ENCODE measurements at regions not wholly inside any gene's neighbourhood (a gene's known extent, or its start where the extent isn't known, plus 50 kb on each side); places are given as distances from the start of the nearest gene placed in this dataset.

DNA sequence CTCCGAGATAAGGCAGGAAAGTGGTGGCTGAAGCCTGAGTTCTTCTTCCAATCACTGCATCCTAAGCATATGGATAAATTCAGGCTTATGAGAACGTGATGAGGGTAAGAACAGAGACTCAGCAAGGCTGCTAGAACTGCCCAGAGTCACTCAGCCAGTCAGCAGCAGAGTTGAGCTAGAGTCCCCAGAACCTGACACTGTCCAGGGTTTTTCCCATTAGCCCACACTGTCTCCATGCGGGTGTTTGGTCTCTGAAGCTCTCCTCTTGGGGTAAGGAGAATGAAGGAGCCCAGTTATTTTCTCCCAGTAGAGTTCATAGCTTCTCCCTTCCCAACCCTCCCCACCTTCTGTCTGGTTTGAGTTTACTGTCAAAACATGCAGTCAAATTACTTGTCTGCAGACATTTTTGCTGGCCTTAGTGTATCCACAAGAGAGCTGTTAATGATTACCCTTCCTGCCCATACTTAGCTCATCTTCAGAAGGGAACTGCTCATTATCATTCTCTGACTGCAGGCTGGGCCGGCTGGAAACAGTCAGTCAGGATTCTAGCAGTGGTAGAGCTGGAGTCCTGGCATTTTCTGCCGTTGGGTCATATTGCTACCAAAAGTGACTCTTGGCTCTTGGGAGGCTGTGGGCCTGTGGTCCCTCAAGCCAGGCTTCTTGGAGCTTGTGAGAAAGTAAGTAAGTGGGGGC is 460.0 kb downstream of the HS3ST3B1 start:
- no CpG with 5 or more reads among the region's 5 CpGs for WGBS (ENCODE audit: insufficient coverage, insufficient read length)
- no peaks in the 10 kb centered on the region for H3K36me3 ChIP-seq (ENCODE audit: control insufficient read depth, insufficient read depth, low read length)
- DNase-seq (ENCODE audit: low read depth, low spot score): no peak

DNA sequence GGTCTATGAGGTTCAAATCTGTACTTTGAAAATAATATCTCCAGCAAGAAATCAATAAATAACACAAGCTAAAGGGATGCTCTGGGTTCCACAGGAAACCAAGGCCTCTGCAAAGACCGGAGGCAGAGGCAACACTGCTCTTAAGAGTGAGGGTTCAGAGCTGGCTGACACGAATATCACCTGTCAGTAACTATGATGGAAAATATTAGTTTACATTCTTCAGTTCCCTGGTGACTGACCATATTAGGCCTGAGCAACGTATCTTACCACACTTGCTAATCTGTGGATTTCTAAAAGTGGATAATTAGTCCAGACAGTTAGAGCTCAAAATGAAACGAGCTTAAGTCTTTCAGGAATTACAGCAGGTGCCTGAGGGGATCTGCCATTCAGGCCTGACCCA is 459.3 kb downstream of the HS3ST3B1 start:
- H3K9me3 ChIP-seq (ENCODE audit: control insufficient read depth, insufficient read depth, low read length): no peaks in the 10 kb centered on the region
- WGBS (ENCODE audit: insufficient coverage, insufficient read length): no CpG with 5 or more reads among the region's 4 CpGs
- no peak for DNase-seq (ENCODE audit: low read depth, low spot score)

More for the DNA sequence above, 460.0 kb downstream of the HS3ST3B1 start:
- H3K27me3 ChIP-seq (ENCODE audit: control insufficient read depth, insufficient read depth, low read length): no peaks in the 10 kb centered on the region; the same call in 1 of the 2 replicates
- no peak overlapping the region for H3K27ac ChIP-seq (ENCODE audit: low read length)
- H3K9me3 ChIP-seq (ENCODE audit: control insufficient read depth, insufficient read depth, low read length): no peaks in the 10 kb centered on the region
- H3K4me3 ChIP-seq (ENCODE audit: low read length): no peak overlapping the region
- no peaks in the 10 kb centered on the region for H3K4me1 ChIP-seq (ENCODE audit: control insufficient read depth, insufficient read depth, low read length)

GRCh38 chr17:14759325-14759724 is 458.4 kb downstream of the HS3ST3B1 start:
- no peaks in the 10 kb centered on the region for H3K9me3 ChIP-seq (ENCODE audit: control insufficient read depth, insufficient read depth, low read length)
- no peaks in the 10 kb centered on the region; the same call in 1 of the 2 replicates for H3K27me3 ChIP-seq (ENCODE audit: control insufficient read depth, insufficient read depth, low read length)
- H3K36me3 ChIP-seq (ENCODE audit: control insufficient read depth, insufficient read depth, low read length): no peaks in the 10 kb centered on the region
- H3K27ac ChIP-seq (ENCODE audit: low read length): no peak overlapping the region
- DNase-seq (ENCODE audit: low read depth, low spot score): no peak
- H3K4me1 ChIP-seq (ENCODE audit: control insufficient read depth, insufficient read depth, low read length): no peaks in the 10 kb centered on the region
- H3K4me3 ChIP-seq (ENCODE audit: low read length): no peak overlapping the region

More for the DNA sequence above, 459.3 kb downstream of the HS3ST3B1 start:
- Histone ChIP-seq H3K4me3 (ENCODE audit: low read length) (no peak overlapping the region), H3K36me3 (ENCODE audit: control insufficient read depth, insufficient read depth, low read length) (no peaks in the 10 kb centered on the region), H3K27me3 (ENCODE audit: control insufficient read depth, insufficient read depth, low read length) (no peaks in the 10 kb centered on the region; the same call in 1 of the 2 replicates), H3K4me1 (ENCODE audit: control insufficient read depth, insufficient read depth, low read length) (no peaks in the 10 kb centered on the region), H3K27ac (ENCODE audit: low read length) (no peak overlapping the region)

- Histone ChIP-seq H3K4me1 (ENCODE audit: control insufficient read depth, insufficient read depth, low read length) (no peaks in the 10 kb centered on the region), H3K27ac (ENCODE audit: low read length) (no peak overlapping the region), H3K4me3 (ENCODE audit: low read length) (no peak overlapping the region), H3K36me3 (ENCODE audit: control insufficient read depth, insufficient read depth, low read length) (no peaks in the 10 kb centered on the region), H3K27me3 (ENCODE audit: control insufficient read depth, insufficient read depth, low read length) (no peaks in the 10 kb centered on the region; the same call in 1 of the 2 replicates), H3K9me3 (ENCODE audit: control insufficient read depth, insufficient read depth, low read length) (no peaks in the 10 kb centered on the region)
- no CpG with 5 or more reads among the region's 3 CpGs for WGBS (ENCODE audit: insufficient coverage, insufficient read length)
- DNase-seq (ENCODE audit: low read depth, low spot score): no peak
Measured at GRCh38 chr17:14756479-14756878, 455.6 kb downstream of the HS3ST3B1 start.

GRCh38 chr17:14755002-14755401 is 454.1 kb downstream of the HS3ST3B1 start:
- DNase-seq (ENCODE audit: low read depth, low spot score): no peak
- Histone ChIP-seq H3K27ac (ENCODE audit: low read length) (no peak overlapping the region), H3K4me3 (ENCODE audit: low read length) (no peak overlapping the region), H3K36me3 (ENCODE audit: control insufficient read depth, insufficient read depth, low read length) (no peaks in the 10 kb centered on the region), H3K4me1 (ENCODE audit: control insufficient read depth, insufficient read depth, low read length) (no peaks in the 10 kb centered on the region), H3K9me3 (ENCODE audit: control insufficient read depth, insufficient read depth, low read length) (no peaks in the 10 kb centered on the region), H3K27me3 (ENCODE audit: control insufficient read depth, insufficient read depth, low read length) (no peaks in the 10 kb centered on the region; the same call in 1 of the 2 replicates)
- no CpG with 5 or more reads among the region's 1 CpG for WGBS (ENCODE audit: insufficient coverage, insufficient read length)

DNA sequence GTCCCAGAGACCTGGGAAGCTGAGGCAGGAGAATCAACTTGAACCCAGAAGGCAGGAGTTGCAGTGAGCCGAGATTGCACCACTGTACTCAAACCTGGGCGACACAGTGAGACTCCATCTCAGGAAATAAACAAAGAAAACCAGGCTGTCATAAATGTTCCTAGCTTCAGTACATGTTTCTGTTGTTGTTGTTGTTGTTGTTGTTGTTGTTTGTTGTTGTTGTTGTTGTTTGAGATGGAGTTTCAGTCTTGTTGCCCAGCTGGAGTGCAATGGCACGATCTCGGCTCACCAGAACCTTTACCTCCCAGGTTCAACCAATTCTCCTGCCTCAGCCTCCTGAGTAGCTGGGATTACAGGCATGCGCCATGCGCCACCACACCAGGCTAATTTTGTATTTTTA is 452.5 kb downstream of the HS3ST3B1 start:
- Histone ChIP-seq H3K27ac (ENCODE audit: low read length) (no peak overlapping the region), H3K9me3 (ENCODE audit: control insufficient read depth, insufficient read depth, low read length) (no peaks in the 10 kb centered on the region), H3K36me3 (ENCODE audit: control insufficient read depth, insufficient read depth, low read length) (no peaks in the 10 kb centered on the region), H3K4me3 (ENCODE audit: low read length) (no peak overlapping the region), H3K4me1 (ENCODE audit: control insufficient read depth, insufficient read depth, low read length) (no peaks in the 10 kb centered on the region), H3K27me3 (ENCODE audit: control insufficient read depth, insufficient read depth, low read length) (no peaks in the 10 kb centered on the region; the same call in 1 of the 2 replicates)
- no CpG with 5 or more reads among the region's 6 CpGs for WGBS (ENCODE audit: insufficient coverage, insufficient read length)
- no peak for DNase-seq (ENCODE audit: low read depth, low spot score)

- Histone ChIP-seq H3K27ac (ENCODE audit: low read length) (no peak overlapping the region), H3K4me1 (ENCODE audit: control insufficient read depth, insufficient read depth, low read length) (no peaks in the 10 kb centered on the region), H3K4me3 (ENCODE audit: low read length) (no peak overlapping the region), H3K27me3 (ENCODE audit: control insufficient read depth, insufficient read depth, low read length) (no peaks in the 10 kb centered on the region; the same call in 1 of the 2 replicates), H3K9me3 (ENCODE audit: control insufficient read depth, insufficient read depth, low read length) (no peaks in the 10 kb centered on the region), H3K36me3 (ENCODE audit: control insufficient read depth, insufficient read depth, low read length) (no peaks in the 10 kb centered on the region)
- no peak for DNase-seq (ENCODE audit: low read depth, low spot score)
- WGBS (ENCODE audit: insufficient coverage, insufficient read length): no CpG with 5 or more reads among the region's 2 CpGs
Measured at GRCh38 chr17:14752011-14752410, 451.1 kb downstream of the HS3ST3B1 start.

DNA sequence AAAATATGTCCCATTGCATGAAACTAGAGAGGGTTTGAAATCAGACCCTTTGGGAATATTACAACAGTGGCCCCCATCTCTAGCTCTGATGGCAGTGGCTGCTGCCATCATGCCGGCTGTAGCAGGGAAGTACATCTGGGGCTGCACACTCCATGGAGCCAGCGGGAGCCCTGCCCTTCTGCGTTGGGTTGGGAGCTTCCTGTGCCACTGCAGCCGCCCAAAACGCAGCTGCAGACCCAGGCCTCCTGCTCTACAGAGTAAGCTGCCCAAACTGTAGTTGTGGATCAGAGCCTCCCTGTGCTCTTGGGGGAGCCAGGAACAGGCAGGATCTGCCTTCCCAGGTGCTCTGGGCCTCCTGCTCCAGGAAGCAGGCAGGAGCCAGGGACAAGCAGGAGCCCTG is 450.0 kb downstream of the HS3ST3B1 start:
- H3K4me3 ChIP-seq (ENCODE audit: low read length): no peak overlapping the region
- no peak for DNase-seq (ENCODE audit: low read depth, low spot score)
- H3K27me3 ChIP-seq (ENCODE audit: control insufficient read depth, insufficient read depth, low read length): no peaks in the 10 kb centered on the region
- no peaks in the 10 kb centered on the region for H3K4me1 ChIP-seq (ENCODE audit: control insufficient read depth, insufficient read depth, low read length)
- WGBS (ENCODE audit: insufficient coverage, insufficient read length): no CpG with 5 or more reads among the region's 5 CpGs
- H3K9me3 ChIP-seq (ENCODE audit: control insufficient read depth, insufficient read depth, low read length): no peaks in the 10 kb centered on the region
- no peaks in the 10 kb centered on the region for H3K36me3 ChIP-seq (ENCODE audit: control insufficient read depth, insufficient read depth, low read length)
- no peak overlapping the region for H3K27ac ChIP-seq (ENCODE audit: low read length)

- H3K9me3 ChIP-seq (ENCODE audit: control insufficient read depth, insufficient read depth, low read length): no peaks in the 10 kb centered on the region
- no CpG with 5 or more reads among the region's 4 CpGs for WGBS (ENCODE audit: insufficient coverage, insufficient read length)
- no peaks in the 10 kb centered on the region for H3K27me3 ChIP-seq (ENCODE audit: control insufficient read depth, insufficient read depth, low read length)
- no peak overlapping the region for H3K27ac ChIP-seq (ENCODE audit: low read length)
- H3K4me1 ChIP-seq (ENCODE audit: control insufficient read depth, insufficient read depth, low read length): no peaks in the 10 kb centered on the region
- no peak for DNase-seq (ENCODE audit: low read depth, low spot score)
- no peaks in the 10 kb centered on the region for H3K36me3 ChIP-seq (ENCODE audit: control insufficient read depth, insufficient read depth, low read length)
- no peak overlapping the region for H3K4me3 ChIP-seq (ENCODE audit: low read length)
Measured at GRCh38 chr17:14749269-14749668, 448.4 kb downstream of the HS3ST3B1 start.

DNA sequence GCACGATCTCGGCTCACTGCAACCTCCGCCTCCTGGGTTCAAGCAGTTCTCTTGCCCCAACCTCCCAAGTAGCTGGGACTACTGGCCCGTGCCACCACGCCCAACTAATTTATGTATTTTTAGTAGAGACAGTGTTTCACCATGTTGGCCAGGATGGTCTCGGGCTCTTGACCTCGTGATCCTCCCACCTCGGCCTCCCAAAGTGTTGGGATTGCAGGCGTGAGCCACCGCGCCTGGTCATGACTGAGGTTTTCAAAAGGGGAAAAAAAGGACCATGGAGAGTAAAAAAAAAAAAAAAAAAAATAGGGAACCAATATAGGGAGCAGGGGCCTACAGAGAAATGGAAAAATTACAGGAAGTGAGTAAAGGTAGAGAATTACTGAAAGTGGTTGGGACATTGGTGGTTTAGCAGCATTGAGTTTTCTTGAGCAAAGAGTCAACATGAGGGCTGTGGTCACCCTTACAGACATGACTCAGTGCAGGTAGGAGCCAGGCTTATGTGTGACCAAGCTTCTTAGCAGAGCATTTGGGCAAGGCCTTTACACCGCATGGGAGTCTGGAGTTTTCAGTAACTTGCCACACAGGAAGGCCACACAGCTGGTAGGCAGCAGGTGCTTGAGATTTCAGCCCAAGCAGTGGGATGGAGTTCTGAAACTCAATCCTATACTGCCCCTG is 447.3 kb downstream of the HS3ST3B1 start:
- no peaks in the 10 kb centered on the region for H3K9me3 ChIP-seq (ENCODE audit: control insufficient read depth, insufficient read depth, low read length)
- no peak for DNase-seq (ENCODE audit: low read depth, low spot score)
- H3K27ac ChIP-seq (ENCODE audit: low read length): no peak overlapping the region
- H3K4me3 ChIP-seq (ENCODE audit: low read length): no peak overlapping the region
- no peaks in the 10 kb centered on the region for H3K36me3 ChIP-seq (ENCODE audit: control insufficient read depth, insufficient read depth, low read length)
- no peaks in the 10 kb centered on the region for H3K4me1 ChIP-seq (ENCODE audit: control insufficient read depth, insufficient read depth, low read length)
- WGBS (ENCODE audit: insufficient coverage, insufficient read length): no CpG with 5 or more reads among the region's 12 CpGs
- no peaks in the 10 kb centered on the region for H3K27me3 ChIP-seq (ENCODE audit: control insufficient read depth, insufficient read depth, low read length)

DNA sequence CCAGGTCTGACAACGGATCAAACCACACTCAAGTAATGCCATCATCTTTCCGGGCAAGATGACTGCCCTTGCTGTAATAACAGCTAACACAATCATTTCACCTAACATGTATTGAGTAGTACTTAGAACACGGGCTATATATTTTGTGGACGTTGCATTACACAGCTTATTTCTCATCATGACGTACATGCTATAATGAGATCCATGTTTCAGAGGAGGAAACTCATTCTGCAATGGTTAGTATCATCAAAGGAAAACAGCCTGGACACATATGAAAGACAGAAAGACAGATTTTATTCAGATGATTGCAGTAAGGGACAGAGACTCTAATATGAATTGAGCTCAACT is 446.7 kb downstream of the HS3ST3B1 start:
- no CpG with 5 or more reads among the region's 5 CpGs for WGBS (ENCODE audit: insufficient coverage, insufficient read length)
- Histone ChIP-seq H3K36me3 (ENCODE audit: control insufficient read depth, insufficient read depth, low read length) (no peaks in the 10 kb centered on the region), H3K4me1 (ENCODE audit: control insufficient read depth, insufficient read depth, low read length) (no peaks in the 10 kb centered on the region), H3K9me3 (ENCODE audit: control insufficient read depth, insufficient read depth, low read length) (no peaks in the 10 kb centered on the region), H3K27ac (ENCODE audit: low read length) (no peak overlapping the region), H3K4me3 (ENCODE audit: low read length) (no peak overlapping the region), H3K27me3 (ENCODE audit: control insufficient read depth, insufficient read depth, low read length) (no peaks in the 10 kb centered on the region)
- DNase-seq (ENCODE audit: low read depth, low spot score): no peak

All from iPS DF 6.9 (cell line).